HG03571 (cell line): ENCODE measurements at regions not wholly inside any gene's neighbourhood (a gene's known extent, or its start where the extent isn't known, plus 50 kb on each side); places are given as distances from the start of the nearest gene placed in this dataset.

Experiments
- ATAC-seq: cut with Tn5 transposase; IDR thresholded peaks from one replicate; pipeline ENCODE4 v1.9.1; 2021; ENCODE audit not compliant: unreplicated experiment

GRCh38 chr13:24007979-24008620 is 110.8 kb upstream of the C1QTNF9B start:
- ATAC-seq, result no peak

- ATAC-seq, result no peak
Measured at GRCh38 chr13:24008679-24009078, 111.4 kb upstream of the C1QTNF9B start.

GRCh38 chr13:24011266-24011665 is 114.0 kb upstream of the C1QTNF9B start:
- ATAC-seq, result no peak

DNA sequence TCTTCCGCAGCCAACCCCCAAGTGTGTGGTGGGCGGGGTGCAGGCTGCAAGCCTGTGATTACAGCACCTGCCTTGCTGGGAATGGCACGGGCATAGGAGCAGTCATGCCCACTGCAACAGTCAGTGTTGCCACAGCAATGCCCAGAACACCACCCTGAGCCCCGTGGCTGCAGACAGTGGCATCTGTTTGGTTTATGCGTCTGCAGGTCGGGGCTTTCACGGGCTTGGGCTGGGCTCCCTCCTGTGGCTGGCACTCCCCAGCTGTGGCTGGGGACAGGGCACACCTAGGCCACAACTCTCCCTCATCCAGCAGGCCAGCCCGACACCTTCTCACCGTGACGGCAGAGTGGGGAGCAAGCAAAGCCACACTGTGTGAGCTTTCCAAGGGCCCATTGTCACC is 115.3 kb upstream of the C1QTNF9B start:
- ATAC-seq, result no peak

DNA sequence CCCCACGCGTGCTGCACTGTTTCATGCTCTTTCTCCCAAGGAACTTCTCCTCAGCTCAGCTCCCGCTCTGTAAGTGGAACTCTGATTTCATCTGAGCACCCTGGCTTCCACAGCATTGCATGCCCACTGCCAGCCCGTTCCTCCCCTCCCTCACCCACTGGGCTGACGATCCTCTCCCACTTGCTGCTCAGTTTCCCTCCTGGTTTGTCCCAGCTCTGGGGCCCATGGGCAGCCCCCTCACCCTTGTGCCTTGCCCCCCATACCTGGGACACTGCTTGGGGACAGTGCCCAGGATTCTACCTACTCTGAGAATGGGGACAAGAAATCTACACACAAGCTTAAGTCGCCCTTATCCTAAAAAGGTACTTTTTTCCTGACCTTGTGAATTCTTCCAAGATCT is 115.9 kb upstream of the C1QTNF9B start:
- no peak for ATAC-seq

DNA sequence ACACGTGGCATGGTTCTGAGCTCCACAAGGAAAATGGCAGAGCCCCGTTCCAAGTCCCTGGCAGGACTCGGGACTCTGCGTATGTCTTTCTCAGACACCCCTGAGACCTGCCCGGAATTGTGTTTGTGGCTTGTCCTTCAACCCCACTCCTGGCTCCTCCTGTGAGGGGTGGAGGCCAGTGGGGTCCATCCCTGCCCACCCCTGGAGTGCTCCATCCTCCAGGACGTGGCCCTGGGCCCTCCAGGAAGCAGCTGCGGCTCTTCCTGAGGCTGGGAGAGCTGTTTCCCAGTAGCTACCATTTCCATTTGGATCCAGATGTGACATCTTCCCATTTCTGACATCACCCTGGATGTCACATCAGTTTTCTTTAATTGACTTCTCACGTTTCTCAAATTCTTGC is 118.7 kb upstream of the C1QTNF9B start:
- ATAC-seq, result no peak

- no peak for ATAC-seq
Measured at GRCh38 chr13:24022568-24022967, 125.3 kb upstream of the C1QTNF9B start.

GRCh38 chr13:24023073-24023472 is 125.8 kb upstream of the C1QTNF9B start:
- no peak for ATAC-seq

- no peak for ATAC-seq
Measured at GRCh38 chr13:24027494-24027893, 130.2 kb upstream of the C1QTNF9B start.

DNA sequence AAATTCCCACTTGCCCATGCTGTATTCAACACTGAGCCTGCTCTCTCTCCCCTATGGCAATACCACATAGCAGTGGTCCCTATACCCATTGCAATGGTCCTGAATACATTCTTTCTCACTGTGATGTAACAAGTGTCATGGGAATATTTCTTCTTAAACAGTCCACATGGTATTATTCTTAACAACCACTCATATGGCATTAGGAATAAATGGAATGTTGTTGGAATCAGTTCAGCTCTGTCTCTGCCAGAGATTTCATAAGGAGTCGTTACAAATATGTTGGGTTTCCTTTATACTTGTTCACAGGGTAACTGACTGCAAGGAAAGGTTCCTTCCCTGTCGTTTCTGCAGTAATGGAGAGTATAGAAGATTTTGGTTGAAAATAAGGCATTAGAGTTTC is 128.3 kb upstream of the SPATA13 start:
- no peak for ATAC-seq

DNA sequence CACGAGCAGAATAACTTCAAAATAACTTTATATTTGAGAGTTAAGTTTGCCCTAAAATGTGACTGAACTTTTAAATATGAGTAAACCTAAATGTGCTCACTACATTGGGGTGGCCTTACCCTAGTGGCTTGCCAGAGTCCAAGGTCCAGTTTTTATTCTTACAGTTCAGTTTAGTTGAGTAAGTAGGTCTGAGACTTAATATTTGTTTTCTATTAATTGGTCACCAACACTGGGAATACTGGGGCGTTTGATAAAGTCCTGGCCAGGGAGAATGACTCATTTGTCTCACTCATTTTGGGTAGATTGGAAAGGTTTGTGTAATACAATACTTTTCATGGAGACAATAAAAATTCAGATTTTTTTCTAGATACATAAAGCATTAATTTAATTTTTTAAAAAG is 127.8 kb upstream of the SPATA13 start:
- ATAC-seq, result no peak

DNA sequence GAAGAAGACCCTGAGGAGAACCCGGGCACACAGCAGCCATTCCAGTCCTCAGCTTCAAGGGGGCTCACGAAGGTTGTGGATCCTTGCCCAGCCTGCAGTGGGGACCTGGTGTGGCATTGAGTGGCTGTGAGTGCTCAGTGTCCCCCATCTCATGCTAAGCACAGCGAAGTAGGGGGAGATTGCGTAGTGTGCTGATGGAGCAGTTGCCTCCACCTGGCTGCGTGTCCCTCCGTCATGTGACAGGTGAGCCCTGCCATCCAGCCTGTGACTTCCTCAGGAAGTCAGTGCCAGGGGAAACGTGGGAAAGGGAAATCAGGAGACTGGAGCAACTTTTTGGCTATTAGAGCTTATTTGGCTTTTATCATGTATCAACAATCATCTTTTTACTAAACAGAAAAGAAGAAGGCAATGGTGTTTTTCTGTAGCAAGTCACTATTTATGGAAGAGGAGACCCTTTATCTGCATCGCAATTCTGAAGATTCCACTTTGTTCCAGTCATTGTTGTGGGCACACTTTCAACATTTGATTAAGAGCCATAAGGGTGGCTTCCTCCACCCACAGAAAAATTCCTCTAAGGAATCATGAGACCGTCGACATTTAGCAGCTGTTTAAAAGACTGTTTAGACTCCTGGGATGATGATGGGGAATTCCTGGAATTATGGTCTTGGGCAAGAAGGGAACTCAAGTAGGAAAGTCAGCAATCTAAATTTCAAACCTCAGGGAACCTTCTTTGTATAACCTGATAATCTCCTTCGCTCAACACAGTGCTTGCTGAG is 126.8 kb upstream of the SPATA13 start:
- no peak for ATAC-seq

- no peak for ATAC-seq
Measured at GRCh38 chr13:24035411-24035810, 125.1 kb upstream of the SPATA13 start.

DNA sequence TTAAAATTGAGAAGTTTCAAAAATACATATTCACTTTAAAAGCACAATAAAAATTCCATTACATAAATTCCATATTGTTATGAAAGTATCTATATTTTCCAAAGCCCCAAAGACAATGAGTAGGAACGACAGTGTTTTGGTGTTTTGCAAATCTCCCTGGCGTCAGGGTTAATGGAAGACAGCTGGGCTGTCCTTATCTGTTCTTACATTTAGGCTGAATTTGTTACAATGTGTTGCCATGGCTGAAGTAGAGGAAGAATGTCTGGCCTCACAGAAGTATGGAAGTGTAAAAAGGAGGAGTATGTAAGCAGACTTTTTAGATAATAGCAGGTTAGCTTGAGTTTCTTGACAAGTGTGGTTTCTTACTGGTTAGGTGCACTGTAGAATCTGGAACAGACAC is 124.4 kb upstream of the SPATA13 start:
- no peak for ATAC-seq

DNA sequence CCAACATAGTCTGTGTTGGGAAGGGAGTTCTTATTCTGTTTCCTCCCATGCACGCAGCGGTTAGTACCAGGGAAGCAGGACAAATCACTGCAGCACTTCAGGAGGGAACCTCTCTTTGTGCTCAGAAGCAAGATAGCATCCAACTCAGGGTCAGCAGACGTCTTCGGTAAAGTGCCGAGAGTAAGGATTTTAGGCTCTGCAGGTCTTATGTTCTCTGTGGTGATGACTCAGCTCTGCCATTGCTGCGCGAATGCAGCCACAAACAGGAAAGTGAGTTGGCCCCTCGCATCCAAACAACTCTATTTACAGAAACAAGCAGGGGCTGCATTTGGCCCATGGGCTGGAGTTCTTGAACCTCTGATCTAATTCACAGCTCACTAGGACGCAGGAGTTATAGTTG is 122.1 kb upstream of the SPATA13 start:
- ATAC-seq, result no peak

DNA sequence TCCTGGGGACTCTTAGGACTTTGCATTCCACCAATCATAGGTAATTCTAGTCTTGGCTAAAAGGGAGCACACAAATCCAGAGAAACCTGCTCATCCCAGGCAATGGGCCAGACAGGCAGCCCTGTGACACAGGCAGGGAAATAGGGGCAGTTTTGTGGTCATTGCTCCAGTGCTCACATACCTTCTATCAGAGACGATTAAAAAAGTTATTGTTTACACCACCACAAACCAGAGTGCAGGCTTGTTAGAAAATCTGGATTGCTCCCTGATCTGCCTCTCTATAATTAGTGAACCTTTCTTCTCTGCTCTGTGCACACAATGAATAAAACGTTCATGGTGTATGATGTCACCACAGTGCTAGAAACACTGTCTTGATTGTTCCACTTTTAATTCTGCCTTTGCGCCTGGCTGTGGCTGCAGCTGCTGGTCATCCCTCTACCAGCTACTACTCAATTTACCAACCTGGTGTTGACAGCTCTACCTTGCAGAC is 121.6 kb upstream of the SPATA13 start:
- ATAC-seq, result no peak

GRCh38 chr13:24039621-24040475 is 120.7 kb upstream of the SPATA13 start:
- ATAC-seq, result peak; percentile 64

GRCh38 chr13:24040835-24041234 is 119.7 kb upstream of the SPATA13 start:
- no peak for ATAC-seq

- no peak for ATAC-seq
Measured at GRCh38 chr13:24041651-24042225, 118.8 kb upstream of the SPATA13 start.

DNA sequence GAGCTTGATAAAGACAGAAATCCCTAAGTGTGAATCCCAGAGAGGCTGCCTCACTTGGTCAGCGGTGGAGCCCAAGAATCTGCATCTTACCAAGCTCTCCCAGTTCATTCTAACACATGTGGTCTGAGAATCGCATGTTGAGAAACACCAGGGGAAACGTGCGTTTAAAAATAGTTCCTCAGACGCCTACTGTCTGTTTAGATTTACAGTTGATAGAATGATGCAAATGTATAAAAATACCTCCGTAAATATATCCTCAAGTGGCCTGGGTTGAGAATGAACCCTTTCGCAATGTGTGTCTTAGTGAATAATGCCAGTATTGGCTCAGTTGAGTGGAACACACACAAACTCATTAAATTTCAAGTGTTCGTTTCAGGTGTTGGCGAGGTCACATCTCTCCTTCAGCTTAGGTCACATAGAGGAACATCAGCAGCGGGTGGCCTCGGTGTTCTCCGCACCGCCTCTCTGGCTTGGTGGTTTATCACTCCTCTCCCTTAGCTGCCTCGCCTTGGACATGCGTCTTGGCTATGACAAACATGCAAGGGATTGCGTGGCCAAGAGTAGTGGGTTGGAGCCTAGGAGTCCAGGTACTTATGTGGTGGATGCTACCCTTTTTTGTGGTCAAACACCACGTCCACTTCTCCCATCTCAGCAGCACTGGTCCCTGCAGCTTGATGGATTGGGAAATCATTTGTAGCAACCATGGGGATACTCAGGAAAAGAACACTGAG is 117.6 kb upstream of the SPATA13 start:
- ATAC-seq, result no peak
